COLO668 (cell line): ENCODE measurements at regions not wholly inside any gene's neighbourhood (a gene's known extent, or its start where the extent isn't known, plus 50 kb on each side); places are given as distances from the start of the nearest gene placed in this dataset.
"Not testable (repeated sequence)": the region's sequence is repeated elsewhere in the genome, so short reads cannot be mapped to it uniquely, and the experiment has no call there.

Source experiments
- DNase-seq: peaks from one replicate; lab custom pipeline; 2025; ENCODE audit not compliant: unreplicated experiment; lab: John Stamatoyannopoulos, UW

- no peak for DNase-seq
These were observed 396.7 kb upstream of the RGPD4 start for GRCh38 chr2:107430006-107430405.

GRCh38 chr2:107430596-107431266 is 396.0 kb upstream of the RGPD4 start:
- DNase-seq = no peak

- DNase-seq = no peak
These were observed 390.4 kb upstream of the RGPD4 start for GRCh38 chr2:107436281-107436680.

DNA sequence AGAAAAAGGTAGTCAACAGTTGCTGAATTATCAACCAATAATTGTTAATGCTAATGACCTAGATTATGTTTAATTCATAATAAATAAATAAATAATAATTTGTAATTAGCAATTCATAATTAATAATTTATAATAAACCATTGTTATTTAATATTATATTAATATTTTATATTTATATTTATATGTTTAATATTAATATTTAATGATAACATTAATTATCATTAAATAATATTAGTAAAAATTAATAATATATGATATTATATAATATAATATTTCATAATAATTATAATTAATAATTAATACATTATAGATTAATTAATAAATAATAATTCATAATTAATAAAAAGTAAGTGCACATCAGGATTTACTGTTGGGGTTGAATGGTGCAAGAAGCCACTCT is 389.4 kb upstream of the RGPD4 start:
- no peak for DNase-seq

GRCh38 chr2:107437807-107438206 is 388.9 kb upstream of the RGPD4 start:
- no peak for DNase-seq

DNA sequence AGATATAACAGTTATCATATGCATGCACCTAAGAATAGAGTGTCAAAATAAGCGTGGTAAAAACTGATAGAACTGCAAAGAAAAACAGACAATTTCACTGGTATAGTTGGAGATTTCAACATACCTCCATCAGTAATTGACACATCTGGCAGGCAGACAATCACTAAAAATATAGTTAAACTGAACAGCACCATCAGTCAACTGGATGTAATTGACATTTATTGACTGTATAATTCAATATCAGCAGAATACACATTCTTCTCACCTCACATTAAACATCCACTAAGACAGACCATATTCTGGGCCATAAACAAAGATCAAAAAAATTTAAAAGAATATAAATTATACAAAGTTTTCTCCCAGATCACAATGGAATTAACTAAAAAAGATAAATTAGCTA is 378.5 kb upstream of the RGPD4 start:
- no peak for DNase-seq

GRCh38 chr2:107461301-107461700 is 365.4 kb upstream of the RGPD4 start:
- DNase-seq = no peak

- no peak for DNase-seq
These were observed 364.5 kb upstream of the RGPD4 start for GRCh38 chr2:107462181-107462580.

DNA sequence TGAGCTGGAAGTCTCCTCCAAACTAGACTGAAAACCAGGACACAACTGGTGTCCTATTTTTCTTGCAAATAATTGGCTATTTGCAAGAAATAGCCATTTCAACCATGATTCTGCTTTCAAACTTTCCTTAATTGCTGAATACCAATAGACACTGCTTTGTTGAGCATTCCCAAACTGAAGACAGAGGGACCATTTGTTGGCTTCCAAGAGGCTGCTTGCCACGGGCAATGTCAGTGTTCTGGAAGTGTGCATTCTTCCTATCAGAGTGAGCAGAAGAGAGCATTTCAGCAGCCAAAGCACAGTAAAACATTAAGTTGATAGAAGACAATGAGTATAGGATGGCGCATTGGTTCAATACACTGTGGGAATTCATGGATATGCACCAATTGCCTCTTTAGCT is 360.5 kb upstream of the RGPD4 start:
- DNase-seq = no peak

DNA sequence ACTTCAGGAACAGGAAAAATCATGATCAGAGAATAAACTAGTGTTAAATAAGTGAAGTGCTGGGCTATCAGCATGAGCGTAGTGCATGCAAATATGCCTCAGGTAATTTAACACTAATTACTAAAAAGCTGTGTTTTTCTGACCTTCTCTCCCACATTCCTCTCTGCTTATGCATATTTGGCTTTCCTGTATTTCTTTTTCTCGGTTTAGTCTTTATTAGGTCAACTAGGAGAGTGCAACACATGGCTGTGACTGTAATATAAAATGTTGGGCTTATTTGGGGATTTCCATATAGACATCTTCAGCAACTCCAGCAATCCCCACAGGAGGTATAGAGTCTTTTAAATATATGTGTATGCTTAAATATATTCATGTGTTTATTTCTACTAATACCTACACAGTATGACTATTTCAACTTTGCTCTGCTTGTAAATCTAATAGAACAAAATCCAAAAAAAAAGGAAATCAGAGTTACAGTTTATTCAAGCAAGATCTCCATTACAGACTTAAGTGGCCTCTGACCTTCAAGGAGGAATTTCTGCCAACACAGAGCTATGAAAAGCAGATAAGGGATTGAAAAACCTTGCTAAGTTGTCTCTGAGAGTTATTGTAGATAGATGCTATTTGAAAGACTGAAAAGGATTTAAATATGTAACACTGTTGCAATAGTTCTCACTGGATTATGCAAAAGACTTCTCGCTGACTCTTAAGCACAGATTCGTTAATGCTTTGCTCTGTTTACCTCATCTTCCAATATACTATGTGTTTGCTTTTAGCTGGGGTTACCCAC is 359.5 kb upstream of the RGPD4 start:
- DNase-seq = no peak

DNA sequence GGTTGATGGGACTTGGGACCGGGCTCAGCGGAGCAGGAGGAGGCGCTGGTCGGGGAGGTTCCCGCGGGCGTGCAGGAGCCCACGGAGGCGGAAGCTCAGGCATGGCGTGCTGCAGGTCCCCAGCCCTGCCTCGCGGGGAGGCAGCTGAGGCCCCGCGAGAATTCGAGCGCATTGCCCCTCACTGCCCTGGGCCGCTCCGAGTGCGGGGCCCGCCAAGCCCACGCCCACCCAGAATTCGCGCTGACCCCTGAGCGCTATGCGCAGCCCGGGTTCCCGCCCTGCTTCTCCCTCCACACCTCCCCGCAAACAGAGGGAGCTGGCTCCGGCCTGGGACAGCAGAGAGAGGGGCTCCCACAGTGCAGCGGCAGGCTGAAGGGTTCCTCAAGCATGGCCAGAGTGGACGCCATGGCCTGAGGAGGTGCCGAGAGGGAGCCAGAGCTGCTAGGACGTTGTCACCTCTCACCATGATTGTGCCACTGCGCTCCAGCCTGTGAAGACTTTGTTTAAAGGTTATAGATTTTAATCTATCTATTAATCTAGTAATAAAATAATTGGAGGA is 357.2 kb upstream of the RGPD4 start:
- DNase-seq = no peak

GRCh38 chr2:107473150-107473549 is 353.5 kb upstream of the RGPD4 start:
- DNase-seq = no peak

GRCh38 chr2:107475859-107476258 is 350.8 kb upstream of the RGPD4 start:
- DNase-seq = no peak

GRCh38 chr2:107502539-107502938 is 324.2 kb upstream of the RGPD4 start:
- DNase-seq = no peak

- DNase-seq = no peak
These were observed 314.5 kb upstream of the RGPD4 start for GRCh38 chr2:107511970-107512789.

GRCh38 chr2:107525406-107525805 is 301.3 kb upstream of the RGPD4 start:
- no peak for DNase-seq

GRCh38 chr2:107529146-107529545 is 297.5 kb upstream of the RGPD4 start:
- no peak for DNase-seq

- no peak for DNase-seq
These were observed 296.6 kb upstream of the RGPD4 start for GRCh38 chr2:107530046-107530445.

- no peak for DNase-seq
These were observed 291.8 kb upstream of the RGPD4 start for GRCh38 chr2:107534926-107535325.

GRCh38 chr2:107535905-107536689 is 290.6 kb upstream of the RGPD4 start:
- not testable (repeated sequence) for DNase-seq

DNA sequence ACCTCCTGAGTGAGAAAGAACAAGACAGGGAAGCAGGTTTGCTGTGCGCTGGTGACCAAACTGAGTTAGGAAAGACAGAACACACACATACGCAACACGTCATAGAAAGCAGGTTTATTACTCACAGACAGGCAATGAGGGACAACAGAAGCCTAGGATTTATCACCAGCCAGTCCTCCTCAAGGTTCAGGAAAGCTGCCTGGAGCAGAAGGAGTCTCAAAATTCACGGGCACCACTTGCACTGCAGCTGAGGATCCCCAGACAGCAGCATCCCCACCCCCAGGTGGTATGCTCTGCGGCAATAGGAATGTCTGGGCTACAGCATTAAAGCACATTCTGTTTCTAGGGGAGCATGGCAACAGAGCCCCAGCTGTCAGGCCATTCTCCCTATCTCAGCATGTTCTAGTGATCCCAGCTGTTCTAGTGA is 284.4 kb upstream of the RGPD4 start:
- DNase-seq = no peak
